ENCODE measurements at regions not wholly inside any gene's neighbourhood (a gene's known extent, or its start where the extent isn't known, plus 50 kb on each side); places are given as distances from the start of the nearest gene placed in this dataset.
"Not testable (repeated sequence)": the region's sequence is repeated elsewhere in the genome, so short reads cannot be mapped to it uniquely, and the experiment has no call there.

DNA sequence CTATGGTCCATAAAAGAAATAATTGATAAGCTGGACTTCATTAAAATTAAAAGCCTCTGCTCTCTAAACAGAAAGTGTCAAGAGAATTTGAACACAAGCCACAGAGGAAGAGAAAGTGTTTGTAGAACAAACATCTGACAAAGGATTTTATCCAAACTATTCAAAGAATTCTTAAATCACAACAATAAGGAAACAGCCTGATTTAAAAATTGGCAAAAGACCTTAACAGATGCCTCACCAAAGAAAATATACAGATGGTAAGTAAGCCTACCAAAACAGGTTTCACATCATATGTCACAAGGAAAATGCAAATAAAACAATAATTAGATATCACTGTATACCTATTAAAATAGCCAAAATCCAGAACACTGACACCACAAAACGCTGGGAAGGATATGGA lies 612.0 kb downstream of the TTLL7 start:
- H3K9ac ChIP-seq; H3K27ac ChIP-seq; H3K27me3 ChIP-seq; H3K4me1 ChIP-seq; H3K9me3 ChIP-seq (replicated peaks in 1 of 11); H3K36me3 ChIP-seq; H3K4me3 ChIP-seq; H3K4me2 ChIP-seq; H4K20me1 ChIP-seq: not testable (repeated sequence)

DNA sequence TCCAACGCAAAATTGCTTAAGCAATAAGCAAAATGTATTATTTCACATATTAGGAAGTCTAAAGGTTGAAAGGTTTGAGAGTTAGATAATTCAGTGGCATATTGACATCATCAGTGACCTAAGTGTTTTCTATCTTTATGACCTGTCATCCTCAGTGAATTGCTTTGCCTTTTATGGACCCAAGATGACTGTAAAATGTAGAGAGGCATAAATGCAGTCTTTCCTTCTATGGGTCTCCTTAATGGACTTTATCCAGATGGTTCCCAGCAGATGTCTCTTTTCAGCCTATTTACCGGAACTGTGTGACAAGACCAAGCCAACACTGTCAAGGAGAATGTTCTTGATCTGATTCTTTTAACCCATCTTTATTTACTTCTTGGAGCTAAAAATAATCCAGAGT lies 615.8 kb downstream of the TTLL7 start:
- not testable (repeated sequence) for H3K4me2 ChIP-seq, H3K4me1 ChIP-seq, H3K36me3 ChIP-seq, H3K4me3 ChIP-seq, H3K27me3 ChIP-seq, H3K27ac ChIP-seq, H4K20me1 ChIP-seq, H3K9ac ChIP-seq
- H3K9me3 ChIP-seq (replicated peaks in 1 of 11), result peaks cover 0 to 11% (median 7%) of the 10 kb centered on the region in 11 experiments; a peak in 13 of 22 replicates

DNA sequence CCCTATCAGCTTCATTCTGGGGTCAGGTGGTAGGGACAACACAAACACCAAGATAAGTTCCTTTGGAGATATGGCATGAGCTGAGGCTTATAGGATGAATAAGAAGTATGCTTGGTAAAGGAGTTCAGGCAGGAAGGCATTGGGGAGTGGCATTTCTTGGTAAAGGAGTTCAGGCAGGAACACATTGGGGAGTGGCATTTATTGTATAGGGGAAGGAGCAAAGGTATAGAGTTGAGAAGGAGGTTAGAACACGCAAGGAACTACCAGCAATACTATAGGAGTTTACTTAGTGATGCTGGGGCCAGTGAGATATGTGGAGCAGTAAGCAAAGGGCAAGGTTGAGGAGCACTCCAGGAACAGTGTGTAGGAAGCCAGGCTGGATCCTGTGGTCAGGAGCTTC lies 625.9 kb downstream of the TTLL7 start:
- not testable (repeated sequence) for H3K4me1 ChIP-seq; H3K36me3 ChIP-seq; H3K27ac ChIP-seq; H3K4me3 ChIP-seq; H3K4me2 ChIP-seq; H3K9ac ChIP-seq; H4K20me1 ChIP-seq; H3K27me3 ChIP-seq; H3K9me3 ChIP-seq (replicated peaks in 1 of 11)

DNA sequence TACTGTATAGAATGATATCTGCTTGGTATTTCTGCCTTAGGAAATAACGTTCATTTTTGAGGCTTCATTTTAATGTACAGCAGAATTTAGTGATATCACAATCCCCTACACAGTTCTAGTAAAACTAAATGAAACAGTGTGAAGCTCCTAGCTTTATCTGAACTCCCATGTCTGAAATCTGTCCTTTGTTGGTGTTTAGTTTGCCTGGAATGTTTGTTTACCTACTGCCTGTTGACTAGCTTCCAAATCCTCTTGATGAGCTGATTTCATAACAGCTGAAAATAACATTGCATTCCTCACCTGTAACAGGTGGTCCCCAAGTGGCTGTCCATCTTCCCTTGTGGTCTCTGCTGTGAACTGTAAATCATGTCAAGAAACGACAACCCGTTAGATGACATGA lies 629.1 kb downstream of the TTLL7 start:
- not testable (repeated sequence) for H3K4me1 ChIP-seq; H3K9me3 ChIP-seq (replicated peaks in 1 of 11); H3K36me3 ChIP-seq; H3K27me3 ChIP-seq; H4K20me1 ChIP-seq; H3K9ac ChIP-seq; H3K27ac ChIP-seq; H3K4me2 ChIP-seq; H3K4me3 ChIP-seq

DNA sequence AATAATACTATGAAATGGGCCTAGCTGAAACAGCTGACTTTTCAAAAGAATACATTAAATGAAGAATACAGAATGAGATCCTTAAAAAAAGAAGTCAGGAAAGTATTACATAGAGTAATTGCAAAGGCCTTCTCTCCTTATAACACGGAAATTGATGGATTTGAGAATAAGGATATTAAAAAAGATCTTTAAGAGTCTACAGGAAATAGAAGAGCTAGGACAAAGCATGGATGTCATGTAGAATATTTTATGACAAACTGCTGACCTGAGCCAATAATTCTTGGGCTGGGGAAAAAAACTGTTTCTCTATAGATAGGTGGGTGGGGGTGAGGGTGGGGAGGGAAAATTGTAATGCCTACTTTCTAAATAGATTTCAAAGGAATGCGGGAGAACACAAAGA lies 633.6 kb downstream of the TTLL7 start:
- H3K4me1 ChIP-seq; H4K20me1 ChIP-seq; H3K4me2 ChIP-seq; H3K36me3 ChIP-seq; H3K9me3 ChIP-seq (replicated peaks in 1 of 11); H3K9ac ChIP-seq; H3K4me3 ChIP-seq; H3K27ac ChIP-seq; H3K27me3 ChIP-seq: not testable (repeated sequence)

DNA sequence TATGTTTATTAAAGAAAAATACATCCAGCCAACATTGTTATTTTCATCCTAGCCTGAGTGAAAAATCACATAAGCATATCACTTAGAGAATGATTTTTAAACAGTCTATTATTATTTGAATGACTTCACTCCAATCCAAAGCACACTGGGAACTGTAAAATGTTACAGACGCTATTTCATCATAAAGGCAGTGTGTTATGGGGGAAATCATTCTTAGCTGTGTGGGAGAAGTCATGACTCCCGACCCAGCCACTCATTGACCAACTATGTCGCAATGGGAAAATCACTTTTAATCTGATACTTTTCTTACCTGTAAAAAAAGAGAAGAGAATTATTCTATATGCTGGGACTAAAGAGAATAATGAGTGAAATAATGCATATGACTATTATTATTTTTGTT lies 653.6 kb downstream of the TTLL7 start:
- not testable (repeated sequence) for H4K20me1 ChIP-seq; H3K4me1 ChIP-seq; H3K36me3 ChIP-seq; H3K9ac ChIP-seq; H3K27me3 ChIP-seq; H3K9me3 ChIP-seq (replicated peaks in 1 of 11); H3K4me3 ChIP-seq; H3K27ac ChIP-seq; H3K4me2 ChIP-seq

DNA sequence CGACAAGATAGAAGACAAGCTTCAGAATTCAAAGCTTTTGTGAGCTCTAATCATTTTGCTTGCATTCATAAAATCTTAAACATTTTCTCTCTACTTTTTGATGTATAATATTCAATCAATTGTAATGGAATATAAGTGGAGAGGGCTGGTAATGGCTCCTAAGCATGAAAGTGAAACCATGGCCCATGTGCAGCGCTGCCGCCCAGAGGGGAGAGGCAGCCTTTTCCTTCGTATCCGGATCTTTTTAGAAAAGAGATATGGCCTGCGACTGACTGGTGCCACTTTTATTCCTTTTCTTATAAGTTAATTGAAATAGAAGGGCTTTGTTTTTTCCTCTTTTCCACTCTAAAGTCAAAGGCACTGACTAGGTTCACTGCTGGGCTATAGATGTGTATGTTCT lies 655.2 kb downstream of the TTLL7 start:
- not testable (repeated sequence) for H3K9me3 ChIP-seq (replicated peaks in 1 of 11); H3K27me3 ChIP-seq; H3K4me1 ChIP-seq; H3K9ac ChIP-seq; H4K20me1 ChIP-seq; H3K36me3 ChIP-seq; H3K4me3 ChIP-seq; H3K27ac ChIP-seq; H3K4me2 ChIP-seq

DNA sequence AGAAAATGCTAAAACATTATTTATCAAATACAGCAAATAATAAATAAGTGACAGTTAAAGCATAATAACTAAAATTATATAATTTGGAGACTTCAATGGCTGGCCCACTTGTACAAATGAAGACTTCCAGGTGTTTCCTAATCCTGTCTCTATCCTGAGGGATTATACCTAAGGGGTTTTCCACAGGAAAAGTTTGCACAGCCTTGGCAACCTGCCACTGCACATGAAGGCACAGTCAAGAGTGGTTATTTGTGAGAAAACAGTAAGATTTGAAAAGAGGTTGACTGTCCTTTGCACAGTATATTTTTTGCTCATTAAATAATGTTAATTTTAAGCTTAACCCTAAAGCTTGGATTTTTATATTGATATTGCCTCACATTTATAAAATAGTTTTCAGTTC lies 655.9 kb downstream of the TTLL7 start:
- not testable (repeated sequence) for H4K20me1 ChIP-seq; H3K36me3 ChIP-seq; H3K9ac ChIP-seq; H3K4me2 ChIP-seq; H3K27ac ChIP-seq; H3K9me3 ChIP-seq (replicated peaks in 1 of 11); H3K27me3 ChIP-seq; H3K4me1 ChIP-seq; H3K4me3 ChIP-seq

DNA sequence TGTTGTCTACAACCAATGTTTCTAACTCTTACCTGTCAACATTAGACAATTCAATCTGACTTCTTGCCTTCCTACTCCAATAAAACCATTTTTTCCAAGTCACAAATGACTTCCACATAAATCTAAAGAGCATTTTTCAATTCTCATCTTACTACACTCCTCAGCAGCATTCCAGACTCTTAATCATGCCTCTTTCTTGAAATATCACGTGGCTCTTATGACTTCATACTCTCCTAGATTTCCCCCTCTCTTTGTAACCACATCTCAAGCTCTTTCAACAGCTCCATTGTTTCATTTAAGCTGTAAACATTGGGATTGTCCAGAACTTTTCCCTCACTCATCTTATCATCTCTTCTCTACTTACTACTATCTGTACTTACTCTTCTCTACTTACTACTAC lies 666.6 kb downstream of the TTLL7 start:
- H3K4me2 ChIP-seq; H3K27ac ChIP-seq; H3K9me3 ChIP-seq (replicated peaks in 1 of 11); H3K4me1 ChIP-seq; H4K20me1 ChIP-seq; H3K9ac ChIP-seq; H3K27me3 ChIP-seq; H3K36me3 ChIP-seq; H3K4me3 ChIP-seq: not testable (repeated sequence)

DNA sequence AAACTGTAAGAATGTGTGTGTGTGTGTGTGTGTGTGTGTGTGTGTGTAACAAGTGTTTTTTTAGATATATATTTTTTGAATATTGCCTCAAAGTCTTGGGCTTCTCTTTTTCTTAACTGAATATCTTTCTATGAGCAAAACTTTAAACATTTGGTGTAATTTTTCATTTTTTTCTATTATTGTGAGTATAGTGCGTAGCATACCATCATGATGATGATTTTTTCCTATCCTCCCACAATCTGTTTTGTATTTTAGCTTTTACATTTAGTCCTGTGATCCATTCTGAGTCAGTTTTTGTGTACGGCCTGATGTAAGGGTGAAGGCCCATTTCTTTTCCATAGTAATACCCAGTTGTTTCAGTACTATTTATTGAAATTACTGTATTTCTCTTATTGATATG lies 680.6 kb downstream of the TTLL7 start:
- H3K9ac ChIP-seq, result no peak overlapping the region
- no peak overlapping the region for H3K4me3 ChIP-seq
- no peaks in the 10 kb centered on the region for H3K27me3 ChIP-seq
- no peaks in the 10 kb centered on the region for H3K9me3 ChIP-seq (replicated peaks in 1 of 11)
- no peaks in the 10 kb centered on the region for H3K4me1 ChIP-seq
- no peaks in the 10 kb centered on the region for H3K36me3 ChIP-seq
- TF ChIP-seq Cebpa-rat (IDR thresholded peaks at IDR 0.05), result no peak
- no peaks in the 10 kb centered on the region for H4K20me1 ChIP-seq
- no peak overlapping the region for H3K27ac ChIP-seq
- H3K4me2 ChIP-seq, result no peak overlapping the region

DNA sequence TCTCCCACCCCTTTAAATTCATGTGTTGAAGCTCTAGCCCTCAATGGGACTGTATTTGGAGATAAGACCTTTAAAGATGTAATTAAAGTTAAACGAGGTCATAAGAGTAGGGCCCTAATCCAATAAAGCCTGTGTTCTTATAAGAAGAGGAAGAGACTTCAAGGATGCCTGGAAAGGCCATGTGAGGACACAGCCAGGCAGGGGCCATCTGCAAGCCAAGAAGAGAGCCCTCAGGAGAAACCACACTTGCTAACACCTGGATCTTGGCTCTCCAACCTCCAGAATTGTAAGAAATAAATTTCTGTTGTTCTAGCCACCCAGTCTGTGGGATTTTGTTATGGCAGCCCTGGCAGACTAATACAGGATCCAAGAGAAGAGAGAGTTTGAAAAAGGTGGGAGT lies 683.5 kb downstream of the TTLL7 start:
- H3K4me3 ChIP-seq; H3K36me3 ChIP-seq; H3K9ac ChIP-seq; H3K4me1 ChIP-seq; H4K20me1 ChIP-seq; H3K27ac ChIP-seq; H3K4me2 ChIP-seq; H3K27me3 ChIP-seq; H3K9me3 ChIP-seq (replicated peaks in 1 of 11): not testable (repeated sequence)

DNA sequence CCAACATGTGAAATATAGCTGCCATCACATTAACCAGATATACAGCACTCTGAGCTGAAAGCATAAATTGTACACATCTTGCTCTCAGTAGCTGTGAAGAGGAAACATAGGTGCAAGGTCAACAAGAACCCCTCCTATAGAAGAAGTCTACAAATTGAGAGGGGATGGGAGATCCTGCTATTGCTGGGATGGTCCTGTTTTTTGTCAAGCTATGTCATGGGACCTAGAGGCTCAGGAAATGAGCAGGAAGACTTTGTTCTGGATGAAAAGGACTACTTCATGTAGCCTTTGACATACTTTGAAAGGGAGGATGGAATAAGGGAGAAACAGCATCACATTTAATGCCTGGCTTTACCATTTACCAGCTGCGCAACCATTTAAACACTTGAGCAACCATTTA lies 688.8 kb downstream of the TTLL7 start:
- H3K9ac ChIP-seq; H3K9me3 ChIP-seq (replicated peaks in 1 of 11); H3K36me3 ChIP-seq; H3K4me1 ChIP-seq; H4K20me1 ChIP-seq; H3K27me3 ChIP-seq; H3K4me2 ChIP-seq; H3K27ac ChIP-seq; H3K4me3 ChIP-seq: not testable (repeated sequence)

DNA sequence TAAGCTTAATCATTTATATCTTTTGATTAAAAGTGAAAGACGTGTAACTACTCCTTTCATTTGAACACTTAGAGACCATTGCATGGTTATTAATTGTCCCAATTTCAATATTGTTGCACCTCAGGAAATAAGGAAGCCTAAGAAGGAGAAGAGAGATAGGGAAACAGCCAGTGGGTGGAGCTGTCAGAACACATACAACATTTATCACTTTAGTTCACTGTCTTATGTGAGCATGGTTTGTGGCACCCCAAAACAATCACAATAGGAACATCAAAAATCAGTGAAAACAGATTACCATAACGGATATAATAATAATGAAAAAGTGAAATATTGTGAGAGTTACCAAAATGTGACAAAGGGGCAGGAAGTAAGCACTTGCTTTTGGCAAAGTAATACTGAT lies 689.9 kb downstream of the TTLL7 start:
- H3K4me1 ChIP-seq; H3K9me3 ChIP-seq (replicated peaks in 1 of 11); H3K27ac ChIP-seq; H4K20me1 ChIP-seq; H3K9ac ChIP-seq; H3K27me3 ChIP-seq; H3K36me3 ChIP-seq; H3K4me3 ChIP-seq; H3K4me2 ChIP-seq: not testable (repeated sequence)

DNA sequence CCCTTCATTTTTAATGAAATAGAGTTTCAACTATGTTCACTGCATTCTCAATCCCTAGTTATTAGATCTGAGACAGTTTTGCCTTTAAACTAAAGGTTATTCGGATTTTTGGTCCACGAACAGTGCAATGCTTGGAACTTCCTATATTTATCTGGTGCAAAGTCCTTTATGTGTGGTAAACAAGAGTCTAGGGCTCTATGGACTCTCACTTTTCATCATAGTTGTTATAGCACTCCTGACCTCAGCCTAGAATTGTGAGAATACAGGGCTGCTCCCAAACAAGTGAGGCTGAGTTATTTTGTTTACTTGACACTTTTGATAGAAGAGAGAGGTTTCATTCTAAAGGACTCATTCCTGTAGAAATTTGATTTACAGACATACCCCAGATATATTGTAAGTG lies 692.1 kb downstream of the TTLL7 start:
- H3K36me3 ChIP-seq; H3K4me1 ChIP-seq; H4K20me1 ChIP-seq; H3K9me3 ChIP-seq (replicated peaks in 1 of 11); H3K27ac ChIP-seq; H3K4me3 ChIP-seq; H3K4me2 ChIP-seq; H3K9ac ChIP-seq; H3K27me3 ChIP-seq: not testable (repeated sequence)

DNA sequence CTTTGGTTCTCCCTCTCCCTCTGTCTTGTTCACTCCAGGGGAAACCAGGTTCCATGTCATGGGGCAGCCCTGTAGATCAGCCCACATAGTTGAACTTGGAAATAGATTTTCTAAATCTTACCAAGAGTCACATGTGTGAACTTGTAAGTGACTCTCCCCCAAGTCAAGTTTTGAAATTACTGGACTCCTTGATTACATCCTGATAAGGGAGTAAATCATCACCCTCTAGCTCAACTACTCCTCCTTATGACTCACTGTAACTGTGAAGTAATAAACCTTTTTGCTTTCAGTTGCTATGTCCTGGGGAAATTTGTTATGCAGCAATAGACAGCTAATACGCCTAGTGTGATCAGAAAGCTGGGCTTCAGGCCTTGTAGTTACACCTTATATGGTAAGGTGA lies 703.3 kb downstream of the TTLL7 start:
- H3K27ac ChIP-seq; H3K4me3 ChIP-seq; H3K36me3 ChIP-seq; H3K9me3 ChIP-seq (replicated peaks in 1 of 11); H3K4me1 ChIP-seq; H3K9ac ChIP-seq; H4K20me1 ChIP-seq; H3K27me3 ChIP-seq; H3K4me2 ChIP-seq: not testable (repeated sequence)
